ENCODE measurements at regions not wholly inside any gene's neighbourhood (a gene's known extent, or its start where the extent isn't known, plus 50 kb on each side); places are given as distances from the start of the nearest gene placed in this dataset.

DNA sequence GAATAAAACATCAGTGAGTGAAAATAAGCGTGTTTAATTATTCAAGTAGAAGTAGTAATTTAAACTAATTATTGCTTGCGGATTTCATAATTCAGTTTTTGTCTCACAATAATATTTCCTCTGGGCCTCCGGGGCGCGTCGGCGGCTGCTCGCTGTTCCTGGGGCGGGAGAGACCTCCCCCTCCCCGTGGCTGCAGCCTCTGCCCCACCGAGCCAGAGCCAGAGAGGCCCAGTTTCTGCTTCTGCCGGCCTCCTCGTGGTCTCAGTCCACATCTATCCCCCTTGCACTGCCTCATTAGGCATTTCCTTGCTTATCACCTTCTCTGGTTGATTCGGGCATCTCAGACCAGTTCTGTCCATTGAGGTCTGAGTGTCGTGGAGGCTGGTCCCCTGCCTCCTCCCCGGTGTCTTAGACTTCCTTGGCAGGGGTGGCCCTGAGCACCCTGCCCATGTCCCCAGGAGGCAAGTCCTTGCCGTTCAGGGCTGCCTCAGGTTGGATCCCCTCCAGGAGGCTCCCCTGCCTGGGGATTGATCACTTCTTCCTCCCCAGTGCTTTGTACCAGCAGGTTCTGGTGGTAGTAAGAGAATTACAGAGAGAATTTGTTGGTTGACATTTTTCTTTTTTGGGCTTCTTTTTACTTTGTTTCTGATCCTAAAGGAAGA, 78.0 kb downstream of the SLC25A47 start:
- intact Hi-C loops (cut with DNase I), result no loop called here
- no peak for TF ChIP-seq POLR2AphosphoS5 (IDR thresholded peaks at IDR 0.05; ENCODE audit: insufficient read depth in 1 of 2, low read depth in 1 of 2)
- TF ChIP-seq CTCF (IDR thresholded peaks at IDR 0.05), result no peak
- no peak for TF ChIP-seq POLR2A (IDR thresholded peaks at IDR 0.05)
- peaks cover 5% of the 10 kb centered on the region for H3K4me1 ChIP-seq
- no peaks in the 10 kb centered on the region for H3K36me3 ChIP-seq
- no peak overlapping the region for H3K4me3 ChIP-seq
- no peaks in the 10 kb centered on the region for H3K9me3 ChIP-seq
- no peaks in the 10 kb centered on the region for H3K27me3 ChIP-seq
- H3K27ac ChIP-seq, result no peak overlapping the region
- DNase-seq (ENCODE audit: extremely low spot score in 2 of 2), result no peak

DNA sequence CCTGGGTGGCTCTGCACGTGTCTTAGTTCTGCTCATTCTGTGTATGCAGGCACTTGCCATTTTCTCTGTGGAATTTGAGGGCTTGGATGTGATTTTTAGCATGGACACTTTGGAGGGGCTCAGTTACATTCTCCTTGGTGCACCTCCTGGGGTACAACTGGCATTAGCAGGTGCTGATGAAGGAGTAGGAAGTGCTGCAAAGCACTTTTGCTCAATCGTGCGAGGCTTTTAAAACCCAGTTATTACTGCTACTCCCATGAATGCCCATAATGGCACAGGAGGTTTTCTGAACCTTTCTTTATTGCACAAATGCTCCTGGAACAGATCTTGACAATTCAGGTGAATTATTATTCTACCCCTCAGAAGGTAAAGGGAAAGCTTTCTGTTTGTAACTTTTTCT, 78.7 kb downstream of the SLC25A47 start:
- no peak overlapping the region for H3K4me3 ChIP-seq
- H3K9me3 ChIP-seq, result no peaks in the 10 kb centered on the region
- TF ChIP-seq POLR2A (IDR thresholded peaks at IDR 0.05), result no peak
- TF ChIP-seq CTCF (IDR thresholded peaks at IDR 0.05), result no peak
- no peak for TF ChIP-seq POLR2AphosphoS5 (IDR thresholded peaks at IDR 0.05; ENCODE audit: insufficient read depth in 1 of 2, low read depth in 1 of 2)
- intact Hi-C loops (cut with DNase I), result no loop called here
- DNase-seq (ENCODE audit: extremely low spot score in 2 of 2), result no peak
- peaks cover 10% of the 10 kb centered on the region for H3K4me1 ChIP-seq
- no peaks in the 10 kb centered on the region for H3K36me3 ChIP-seq
- H3K27me3 ChIP-seq, result no peaks in the 10 kb centered on the region
- H3K27ac ChIP-seq, result no peak overlapping the region

GRCh38 chr14:100402631-100403030, 79.5 kb downstream of the SLC25A47 start:
- no peak for TF ChIP-seq POLR2A (IDR thresholded peaks at IDR 0.05)
- Histone ChIP-seq H3K27me3 (no peaks in the 10 kb centered on the region), H3K9me3 (no peaks in the 10 kb centered on the region), H3K36me3 (no peaks in the 10 kb centered on the region), H3K27ac (no peak overlapping the region), H3K4me3 (no peak overlapping the region), H3K4me1 (peaks cover 11% of the 10 kb centered on the region)
- no peak for DNase-seq (ENCODE audit: extremely low spot score in 2 of 2)
- intact Hi-C loops (cut with DNase I), result no loop called here

- no peak for DNase-seq (ENCODE audit: extremely low spot score in 2 of 2)
- TF ChIP-seq CTCF (IDR thresholded peaks at IDR 0.05) (no peak), POLR2A (IDR thresholded peaks at IDR 0.05) (no peak), POLR2AphosphoS5 (IDR thresholded peaks at IDR 0.05; ENCODE audit: insufficient read depth in 1 of 2, low read depth in 1 of 2) (no peak)
- Histone ChIP-seq H3K9me3 (no peaks in the 10 kb centered on the region), H3K27me3 (no peaks in the 10 kb centered on the region), H3K27ac (no peak overlapping the region), H3K36me3 (no peaks in the 10 kb centered on the region), H3K4me3 (no peak overlapping the region), H3K4me1 (peaks cover 7% of the 10 kb centered on the region)
- intact Hi-C loops (cut with DNase I), result no loop called here
Observed at GRCh38 chr14:100403105-100403504, 80.0 kb downstream of the SLC25A47 start.

DNA sequence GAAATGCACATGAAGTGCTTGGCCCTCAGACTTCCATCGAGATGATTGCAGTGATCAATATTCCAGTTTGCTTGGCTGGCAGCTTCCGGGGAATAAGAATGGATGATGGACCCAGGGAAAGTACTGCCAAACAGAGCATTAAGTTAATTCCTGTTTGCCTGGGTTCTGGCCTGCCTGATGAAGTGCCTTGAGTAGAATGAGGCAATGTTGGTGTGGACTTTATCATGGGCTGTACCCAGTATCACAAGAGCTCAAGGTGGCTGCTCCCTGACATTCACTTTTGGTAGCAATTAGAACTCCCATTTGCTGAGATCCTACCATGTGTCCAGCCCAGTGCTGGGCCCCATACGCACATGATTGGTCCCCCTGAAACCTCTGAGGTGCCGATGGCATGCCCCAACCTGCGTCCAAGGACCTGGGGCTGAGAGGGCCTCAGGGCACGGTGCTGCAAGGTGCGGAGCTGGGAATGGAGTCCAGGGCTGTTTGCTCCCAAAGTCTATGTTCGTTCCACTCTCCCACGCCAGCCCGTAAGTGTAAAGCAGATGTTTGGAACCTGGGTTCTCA, 80.7 kb downstream of the SLC25A47 start:
- Histone ChIP-seq H3K4me3 (no peak overlapping the region), H3K36me3 (no peaks in the 10 kb centered on the region), H3K9me3 (no peaks in the 10 kb centered on the region), H3K27ac (no peak overlapping the region), H3K4me1 (peaks cover 6% of the 10 kb centered on the region), H3K27me3 (no peaks in the 10 kb centered on the region)
- TF ChIP-seq POLR2AphosphoS5 (IDR thresholded peaks at IDR 0.05; ENCODE audit: insufficient read depth in 1 of 2, low read depth in 1 of 2) (no peak), POLR2A (IDR thresholded peaks at IDR 0.05) (no peak), CTCF (IDR thresholded peaks at IDR 0.05) (no peak)
- DNase-seq (ENCODE audit: extremely low spot score in 2 of 2), result no peak
- intact Hi-C loops (cut with DNase I), result no loop called here
